Natural killer cell (primary cell): ENCODE measurements at regions not wholly inside any gene's neighbourhood (a gene's known extent, or its start where the extent isn't known, plus 50 kb on each side); places are given as distances from the start of the nearest gene placed in this dataset.

ENCODE experiments used
- ATAC-seq, 3 donors: fragments of 150-1000 bp in 2 of 3; fragments of 200-7000 bp in 1 of 3; cut with Tn5 transposase; 1 replicate in 1 of 3; 2 replicates in 2 of 3; pipeline ENCODE4 v1.10.0; 2021; ENCODE audit warnings: mild to moderate bottlenecking in 2 of 3, moderate library complexity in 2 of 3
- DNase-seq, 2 donors: peaks; one replicate each; pipeline versions ENCODE4 v3.0.0 to v3.0.0-alpha.2; 2013 to 2021; ENCODE audit warnings: mixed read lengths in 1 of 2
- H3K27ac ChIP-seq: one replicate; pipeline ENCODE4 v1.5.1; 2013; ENCODE audit warnings: mild to moderate bottlenecking, low read length
- H3K27me3 ChIP-seq: one replicate; pipeline ENCODE4 v1.6.1; 2013; ENCODE audit warnings: low read length; ENCODE audit not compliant: control insufficient read depth, insufficient read depth
- H3K36me3 ChIP-seq: one replicate; pipeline ENCODE4 v1.6.1; 2013; ENCODE audit warnings: low read length; ENCODE audit not compliant: control insufficient read depth, insufficient read depth
- H3K4me1 ChIP-seq: one replicate; pipeline ENCODE4 v1.6.1; 2013; ENCODE audit warnings: low read length; ENCODE audit not compliant: control insufficient read depth, insufficient read depth
- H3K4me3 ChIP-seq: one replicate; pipeline ENCODE4 v1.5.1; 2013; ENCODE audit warnings: low read length
- H3K9me3 ChIP-seq: one replicate; pipeline ENCODE4 v1.6.1; 2013; ENCODE audit warnings: low read length; ENCODE audit not compliant: control insufficient read depth, insufficient read depth
- H3K27ac Mint-ChIP-seq, 2 donors: one replicate each; pipeline ENCODE4 v1.8.0; 2022; ENCODE audit warnings: mild to moderate bottlenecking in 2 of 2, mixed read lengths in 2 of 2, moderate library complexity in 1 of 2
- H3K27me3 Mint-ChIP-seq, 2 donors: one replicate each; pipeline ENCODE4 v1.8.0; 2022; ENCODE audit warnings: low read depth in 2 of 2, mixed read lengths in 2 of 2
- H3K36me3 Mint-ChIP-seq: one replicate; pipeline ENCODE4 v1.8.0; 2022; ENCODE audit warnings: mixed read lengths
- H3K4me1 Mint-ChIP-seq, 2 donors: one replicate each; pipeline ENCODE4 v1.8.0; 2022; ENCODE audit warnings: mixed read lengths in 2 of 2
- H3K4me3 Mint-ChIP-seq: one replicate; pipeline ENCODE4 v1.8.0; 2022; ENCODE audit warnings: mild to moderate bottlenecking, moderate library complexity, mixed read lengths
- H3K9me3 Mint-ChIP-seq, 2 donors: one replicate each; pipeline ENCODE4 v1.8.0; 2022; ENCODE audit warnings: mixed read lengths in 2 of 2
- CTCF ChIP-seq: fragments of 200-600 bp; IDR thresholded peaks from one replicate; pipeline ENCODE4 v1.8.0; 2022; ENCODE audit warnings: antibody characterized with exemption
- WGBS: methylation state at CpG from one replicate; pipeline ENCODE4 v1.1.7; 2013; ENCODE audit warnings: missing lambda C conversion rate; ENCODE audit not compliant: insufficient coverage; 5-methylcytosine and 5-hydroxymethylcytosine counted together
- intact Hi-C: fragments of 100-400 bp; cut with micrococcal nuclease; formaldehyde crosslinking; loops from one replicate; pipeline ENCODE4 v1.14.2; 2022

GRCh38 chr10:20698837-20699236 lies 198.3 kb downstream of the NEBL start:
- intact Hi-C loops, result no loop called here

GRCh38 chr10:20694296-20694695 lies 202.8 kb downstream of the NEBL start:
- Mint-ChIP-seq H3K36me3 (no peaks in the 10 kb centered on the region), H3K9me3 (no peaks in the 10 kb centered on the region), H3K27ac (no peak overlapping the region), H3K4me1 (peaks cover 5% of the 10 kb centered on the region in 2 donors), H3K27me3 (peaks cover 5 to 13% of the 10 kb centered on the region in 2 donors), H3K4me3 (no peak overlapping the region)
- no peak overlapping the region for H3K27ac ChIP-seq
- intact Hi-C loops, result no loop called here
- H3K4me1 ChIP-seq, result no peaks in the 10 kb centered on the region
- H3K9me3 ChIP-seq, result no peaks in the 10 kb centered on the region
- no peaks in the 10 kb centered on the region for H3K27me3 ChIP-seq
- ATAC-seq (no peak), DNase-seq (no peak)
- H3K4me3 ChIP-seq, result no peak overlapping the region
- H3K36me3 ChIP-seq, result no peaks in the 10 kb centered on the region
- TF ChIP-seq CTCF, result no peak

More at GRCh38 chr10:20698837-20699236, 198.3 kb downstream of the NEBL start:
- H3K9me3 Mint-ChIP-seq, result peaks cover 2 to 7% of the 10 kb centered on the region in 2 donors
- H3K4me3 Mint-ChIP-seq, result no peak overlapping the region
- H3K27ac ChIP-seq, result no peak overlapping the region
- H3K36me3 ChIP-seq, result no peaks in the 10 kb centered on the region
- H3K36me3 Mint-ChIP-seq, result peaks cover 12% of the 10 kb centered on the region
- no peaks in the 10 kb centered on the region for H3K27me3 ChIP-seq
- H3K9me3 ChIP-seq, result no peaks in the 10 kb centered on the region
- ATAC-seq (no peak), DNase-seq (no peak)
- H3K4me1 ChIP-seq, result no peaks in the 10 kb centered on the region
- H3K4me3 ChIP-seq, result no peak overlapping the region
- H3K27ac Mint-ChIP-seq, result no peak overlapping the region
- peaks cover 3 to 7% of the 10 kb centered on the region in 2 donors for H3K27me3 Mint-ChIP-seq
- H3K4me1 Mint-ChIP-seq, result peaks cover 5% of the 10 kb centered on the region in 2 donors
- TF ChIP-seq CTCF, result no peak

- TF ChIP-seq CTCF, result no peak
- H3K9me3 ChIP-seq, result no peaks in the 10 kb centered on the region
- no peak overlapping the region for H3K4me3 Mint-ChIP-seq
- DNase-seq (no peak), ATAC-seq (no peak)
- WGBS, result 94% methylated on average over 7 of the region's 7 CpGs
- H3K27me3 Mint-ChIP-seq, result peaks cover 2 to 6% of the 10 kb centered on the region in 2 donors
- no peaks in the 10 kb centered on the region for H3K27me3 ChIP-seq
- intact Hi-C loops, result no loop called here
- no peaks in the 10 kb centered on the region for H3K36me3 Mint-ChIP-seq
- H3K27ac Mint-ChIP-seq, result no peak overlapping the region
- H3K4me1 Mint-ChIP-seq, result peaks cover 0 to under 1% of the 10 kb centered on the region in 2 donors
- no peaks in the 10 kb centered on the region for H3K9me3 Mint-ChIP-seq
- no peak overlapping the region for H3K27ac ChIP-seq
- no peaks in the 10 kb centered on the region for H3K4me1 ChIP-seq
- H3K4me3 ChIP-seq, result no peak overlapping the region
- no peaks in the 10 kb centered on the region for H3K36me3 ChIP-seq
Measured at GRCh38 chr10:20688797-20689544, 208.1 kb downstream of the NEBL start.
